ENCODE measurements at regions not wholly inside any gene's neighbourhood (a gene's known extent, or its start where the extent isn't known, plus 50 kb on each side); places are given as distances from the start of the nearest gene placed in this dataset.

GRCh38 chr7:80357530-80357929 lies 154.3 kb downstream of the GNAT3 start:
- TF ChIP-seq CTCF (conservative IDR thresholded peaks at IDR 0.05; ENCODE audit: low read depth, low read length): no peak
- no peak for TF ChIP-seq EZH2 (IDR thresholded peaks at IDR 0.05; ENCODE audit: borderline replicate concordance, low read depth, low read length, poor library complexity, severe bottlenecking)

Measured in A673 (cell line).